ENCODE measurements at regions not wholly inside any gene's neighbourhood (a gene's known extent, or its start where the extent isn't known, plus 50 kb on each side); places are given as distances from the start of the nearest gene placed in this dataset.

DNA sequence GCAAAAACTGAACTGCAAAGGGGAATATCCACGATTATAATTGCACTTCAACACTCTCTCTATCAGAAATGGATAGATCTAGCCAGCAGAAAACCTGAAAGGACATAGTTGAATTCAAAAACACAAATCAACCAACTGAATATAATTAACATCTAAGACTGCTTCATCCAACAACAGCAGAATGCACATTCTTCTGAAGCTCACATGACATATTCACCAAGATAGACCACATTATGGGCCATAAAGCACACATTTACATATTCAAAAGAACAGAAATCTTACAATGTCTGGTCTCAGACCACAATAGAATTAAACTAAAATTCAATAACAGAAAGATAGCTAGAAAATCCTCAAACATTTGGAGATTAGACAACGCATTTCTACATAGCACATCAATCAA, 118.3 kb downstream of the FBXO4 start:
- H3K4me3 ChIP-seq: no peak overlapping the region
- 70 to 86% methylated on average over 2 of the region's 2 CpGs for WGBS, 2 donors (ENCODE audit: low coverage in 1 of 2)
- no peaks in the 10 kb centered on the region for H3K36me3 ChIP-seq
- H3K27ac ChIP-seq: no peak overlapping the region
- no peak for ATAC-seq
- H3K9me3 ChIP-seq: peaks cover 0 to 4% (median 0%) of the 10 kb centered on the region in 3 donors
- H3K27me3 ChIP-seq: no peaks in the 10 kb centered on the region
- H3K4me1 ChIP-seq: no peaks in the 10 kb centered on the region
- TF ChIP-seq POLR2AphosphoS5 (IDR thresholded peaks at IDR 0.05): no peak
- TF ChIP-seq CTCF (IDR thresholded peaks at IDR 0.05): no peak
- TF ChIP-seq POLR2A (IDR thresholded peaks at IDR 0.05): no peak
- TF ChIP-seq EP300 (IDR thresholded peaks at IDR 0.05): no peak

GRCh38 chr5:42057254-42057690, 132.2 kb downstream of the FBXO4 start:
- H3K27ac ChIP-seq: no peak overlapping the region
- ATAC-seq: no peak
- no peak overlapping the region for H3K4me3 ChIP-seq
- no peaks in the 10 kb centered on the region for H3K27me3 ChIP-seq
- WGBS, 2 donors (ENCODE audit: low coverage in 1 of 2): 15 to 38% methylated on average over 3 to 4 of the region's 5 CpGs
- H3K9me3 ChIP-seq: no peaks in the 10 kb centered on the region
- TF ChIP-seq CTCF (IDR thresholded peaks at IDR 0.05): peak in 3 of 4 experiments; percentile 19 to 57 (median 30)
- no peak for TF ChIP-seq EP300 (IDR thresholded peaks at IDR 0.05)
- no peaks in the 10 kb centered on the region for H3K36me3 ChIP-seq
- no peaks in the 10 kb centered on the region for H3K4me1 ChIP-seq

DNA sequence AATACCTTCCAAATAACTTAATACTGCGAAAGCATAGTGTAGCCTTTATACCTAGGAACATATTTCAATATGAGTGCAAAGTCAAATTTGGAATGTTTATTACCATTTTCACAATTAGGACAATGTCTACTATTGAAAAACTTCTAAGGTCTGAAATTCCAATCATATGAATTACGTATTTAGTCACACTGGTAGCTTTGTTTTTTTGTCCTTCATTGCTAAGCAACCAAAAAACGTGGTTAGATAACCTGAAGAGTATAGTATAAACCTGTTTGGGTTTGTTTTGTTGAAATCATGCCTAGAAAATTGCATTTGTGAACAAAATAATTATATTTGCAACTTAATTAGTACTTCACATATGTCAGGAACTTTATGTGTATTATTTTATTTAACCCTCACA, 134.2 kb downstream of the FBXO4 start:
- no peaks in the 10 kb centered on the region for H3K9me3 ChIP-seq
- no peaks in the 10 kb centered on the region for H3K4me1 ChIP-seq
- H3K27me3 ChIP-seq: no peaks in the 10 kb centered on the region
- H3K27ac ChIP-seq: no peak overlapping the region
- H3K4me3 ChIP-seq: no peak overlapping the region
- WGBS, 2 donors (ENCODE audit: low coverage in 1 of 2): 51 to 52% methylated on average over 3 of the region's 3 CpGs
- H3K36me3 ChIP-seq: no peaks in the 10 kb centered on the region
- ATAC-seq: no peak
- TF ChIP-seq EP300 (IDR thresholded peaks at IDR 0.05) (no peak), CTCF (IDR thresholded peaks at IDR 0.05) (no peak), POLR2A (IDR thresholded peaks at IDR 0.05) (no peak), POLR2AphosphoS5 (IDR thresholded peaks at IDR 0.05) (no peak)

GRCh38 chr5:42059778-42060464, 134.8 kb downstream of the FBXO4 start:
- TF ChIP-seq EP300 (IDR thresholded peaks at IDR 0.05): no peak
- TF ChIP-seq POLR2AphosphoS5 (IDR thresholded peaks at IDR 0.05): no peak
- TF ChIP-seq POLR2A (IDR thresholded peaks at IDR 0.05): no peak
- TF ChIP-seq CTCF (IDR thresholded peaks at IDR 0.05): no peak
- 79 to 84% methylated on average over 2 to 6 of the region's 16 CpGs for WGBS, 2 donors (ENCODE audit: low coverage in 1 of 2)
- no peak for ATAC-seq
- H3K27me3 ChIP-seq: no peaks in the 10 kb centered on the region
- no peaks in the 10 kb centered on the region for H3K36me3 ChIP-seq
- H3K27ac ChIP-seq: no peak overlapping the region
- no peaks in the 10 kb centered on the region for H3K9me3 ChIP-seq
- no peak overlapping the region for H3K4me3 ChIP-seq
- H3K4me1 ChIP-seq: no peaks in the 10 kb centered on the region

DNA sequence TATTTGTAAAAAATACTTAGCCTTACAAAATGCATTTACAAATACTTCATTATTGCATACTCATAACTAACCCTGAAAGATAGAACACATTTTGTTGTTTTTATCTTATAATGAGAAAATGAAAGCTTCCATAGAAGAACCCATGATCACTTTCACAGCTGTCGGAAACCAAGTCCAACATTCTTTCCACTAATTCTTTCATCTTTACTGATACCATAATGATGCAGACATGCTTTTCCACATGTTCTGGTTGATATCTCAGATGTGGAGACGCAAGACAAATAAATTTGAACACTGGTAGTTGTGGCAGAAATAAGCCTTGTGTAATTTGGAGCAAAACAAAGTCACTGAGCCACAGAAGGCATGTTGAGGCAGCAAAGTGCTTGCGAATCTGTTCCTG, 136.0 kb downstream of the FBXO4 start:
- TF ChIP-seq POLR2AphosphoS5 (IDR thresholded peaks at IDR 0.05) (no peak), EP300 (IDR thresholded peaks at IDR 0.05) (no peak), POLR2A (IDR thresholded peaks at IDR 0.05) (no peak), CTCF (IDR thresholded peaks at IDR 0.05) (no peak)
- Histone ChIP-seq H3K4me3 (no peak overlapping the region), H3K27ac (no peak overlapping the region), H3K4me1 (no peaks in the 10 kb centered on the region), H3K27me3 (no peaks in the 10 kb centered on the region), H3K9me3 (no peaks in the 10 kb centered on the region), H3K36me3 (no peaks in the 10 kb centered on the region)
- WGBS, 2 donors (ENCODE audit: low coverage in 1 of 2): 69 to 70% methylated on average over 3 of the region's 3 CpGs
- ATAC-seq: no peak
